Femur (tissue), 1 donor: ENCODE measurements at regions not wholly inside any gene's neighbourhood (a gene's known extent, or its start where the extent isn't known, plus 50 kb on each side); places are given as distances from the start of the nearest gene placed in this dataset.

Experiments used
- DNase-seq: peaks from one replicate; pipeline ENCODE4 v3.0.0-alpha.2; 2017

DNA sequence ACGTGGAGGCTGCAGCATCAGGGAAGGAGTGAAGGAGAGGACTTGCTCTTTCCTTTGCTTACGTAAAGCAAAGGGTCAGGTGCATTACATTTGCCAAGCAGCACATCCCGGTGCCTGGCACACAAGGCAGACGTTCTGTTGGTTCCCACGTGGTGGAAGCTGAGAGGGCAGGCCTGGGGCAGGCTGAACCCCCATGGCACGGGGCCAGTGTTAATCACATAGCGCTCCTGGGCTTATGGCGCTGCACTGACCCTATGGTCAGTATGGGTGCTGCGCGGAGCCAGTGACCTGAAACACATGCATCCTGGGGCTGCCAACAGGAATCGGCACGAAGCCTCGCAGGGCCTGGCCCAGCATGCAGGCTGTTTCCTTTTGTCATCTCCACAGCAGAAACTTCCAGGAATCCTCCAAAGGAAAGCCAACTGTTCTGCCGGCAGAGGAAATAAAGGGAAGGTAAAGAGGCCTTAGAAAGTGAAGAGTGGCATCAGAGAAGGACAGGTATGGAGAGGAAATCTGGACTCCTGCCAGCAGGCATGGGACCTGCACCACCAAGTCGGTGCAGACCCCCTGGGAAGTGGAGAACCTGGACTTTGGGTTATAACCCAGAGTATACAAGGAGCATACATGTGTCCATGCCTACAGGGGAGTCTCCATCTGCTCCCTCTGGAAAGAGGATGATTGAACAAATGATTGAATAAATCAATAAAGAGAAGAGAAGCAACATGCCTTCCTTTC is 560.2 kb downstream of the TCERG1L start:
- DNase-seq = peak; percentile 3

DNA sequence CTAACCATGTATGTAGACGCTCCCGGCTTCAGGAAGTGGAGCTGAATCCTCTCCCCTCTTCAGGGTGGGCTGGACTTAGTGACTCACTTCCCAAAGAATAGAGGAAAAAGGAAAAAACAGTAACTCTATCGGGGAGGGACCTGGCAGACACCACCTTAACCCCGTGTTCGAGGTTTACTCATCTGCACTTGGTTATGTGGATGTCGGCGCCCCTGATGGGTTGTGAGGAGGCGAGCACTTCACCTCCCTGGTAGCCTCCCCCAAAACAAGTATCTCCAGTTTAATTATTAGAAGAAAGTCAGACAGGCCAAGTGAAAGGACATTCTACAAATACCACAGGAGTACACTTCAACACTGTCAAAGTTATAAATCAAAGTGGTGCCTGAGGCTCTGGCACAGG is 559.7 kb downstream of the TCERG1L start:
- DNase-seq = no peak

DNA sequence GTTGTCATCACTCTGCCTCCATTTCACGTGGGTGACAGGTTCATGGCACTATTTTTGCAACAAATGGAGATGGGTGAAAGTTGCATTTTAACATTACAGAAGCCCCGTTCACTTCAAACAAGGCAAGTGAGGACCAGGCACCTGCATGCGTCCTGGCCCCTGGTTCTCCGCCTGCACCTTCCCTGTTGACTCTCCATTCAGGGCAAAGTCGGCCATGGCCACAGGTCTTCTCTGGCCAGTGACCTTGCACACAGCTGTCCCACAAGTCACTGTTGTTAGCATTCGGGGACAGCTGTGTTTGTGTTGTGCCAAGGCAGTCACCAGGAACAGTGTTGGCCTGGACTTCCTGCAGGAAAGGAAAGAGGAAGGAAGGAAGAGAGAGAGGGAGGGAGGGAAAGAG is 554.9 kb downstream of the TCERG1L start:
- no peak for DNase-seq

DNA sequence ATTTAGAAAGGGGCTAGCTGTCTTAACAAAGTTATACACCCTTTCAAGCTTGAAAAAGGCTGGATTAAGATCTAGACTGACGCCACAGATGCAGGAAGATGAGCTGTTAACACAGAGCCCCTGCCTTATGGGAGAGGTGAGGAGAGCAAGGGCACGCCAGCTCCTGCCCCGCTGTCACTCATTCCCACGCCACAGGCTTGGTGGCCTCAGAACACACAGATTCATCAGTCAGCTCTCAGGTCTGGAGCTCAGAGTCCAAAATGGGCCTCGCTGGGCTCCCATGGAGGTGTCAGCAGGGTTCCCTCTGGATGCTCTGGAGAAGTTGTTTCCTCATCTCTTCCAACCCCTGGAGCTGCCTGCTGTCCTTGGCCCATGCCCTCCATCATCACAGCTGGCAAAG is 554.2 kb downstream of the TCERG1L start:
- no peak for DNase-seq

DNA sequence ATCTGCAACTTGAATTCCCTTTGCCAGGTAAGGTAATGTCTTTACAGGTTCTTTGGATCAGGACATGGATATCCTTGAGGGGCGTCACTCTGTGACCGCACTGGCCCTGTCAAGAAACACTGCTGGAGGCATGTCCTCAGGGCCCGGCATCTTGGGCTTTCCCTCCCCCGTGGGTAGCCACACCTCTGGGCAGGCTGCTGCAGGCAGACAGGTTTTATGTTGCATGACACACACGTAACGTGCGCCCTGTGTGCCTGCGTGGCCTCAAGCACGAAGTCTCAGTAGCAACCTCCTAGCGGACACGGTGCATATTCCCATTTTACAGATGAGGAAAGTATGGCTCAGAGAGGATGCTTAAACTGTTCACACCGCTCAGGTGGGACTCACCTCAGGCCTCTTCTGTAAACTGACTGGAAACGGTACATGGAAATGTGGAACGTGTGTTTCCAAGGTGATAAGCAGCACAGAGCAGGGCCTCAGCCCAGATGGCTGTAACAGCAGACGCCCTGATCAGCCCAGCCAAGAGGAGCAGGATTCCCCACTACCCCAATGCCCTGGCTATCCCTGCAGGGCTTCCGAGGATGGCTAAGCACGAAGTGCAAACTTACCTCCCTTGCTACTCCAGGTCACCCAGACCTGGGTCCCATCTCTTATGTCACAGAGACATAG is 553.6 kb downstream of the TCERG1L start:
- no peak for DNase-seq

DNA sequence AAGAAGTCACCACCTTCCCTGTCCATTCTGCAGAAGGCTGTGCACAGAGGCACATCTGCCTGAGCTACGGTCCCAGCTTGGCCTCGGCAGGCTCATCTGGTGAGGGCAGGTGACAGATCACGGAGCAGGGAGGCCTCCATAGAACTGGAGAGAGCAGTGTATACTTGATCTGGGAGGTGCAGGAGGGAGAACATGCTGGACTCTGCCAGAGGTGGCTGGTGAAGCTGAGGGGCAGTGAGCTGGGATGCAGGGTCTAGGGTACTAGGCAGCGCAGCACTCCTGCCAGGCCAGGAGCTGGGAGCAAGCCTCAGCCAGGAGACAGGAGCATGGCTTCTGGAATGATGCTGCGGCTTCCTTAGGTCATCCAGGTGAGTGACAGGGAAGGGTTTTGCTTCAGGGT is 553.0 kb downstream of the TCERG1L start:
- no peak for DNase-seq

DNA sequence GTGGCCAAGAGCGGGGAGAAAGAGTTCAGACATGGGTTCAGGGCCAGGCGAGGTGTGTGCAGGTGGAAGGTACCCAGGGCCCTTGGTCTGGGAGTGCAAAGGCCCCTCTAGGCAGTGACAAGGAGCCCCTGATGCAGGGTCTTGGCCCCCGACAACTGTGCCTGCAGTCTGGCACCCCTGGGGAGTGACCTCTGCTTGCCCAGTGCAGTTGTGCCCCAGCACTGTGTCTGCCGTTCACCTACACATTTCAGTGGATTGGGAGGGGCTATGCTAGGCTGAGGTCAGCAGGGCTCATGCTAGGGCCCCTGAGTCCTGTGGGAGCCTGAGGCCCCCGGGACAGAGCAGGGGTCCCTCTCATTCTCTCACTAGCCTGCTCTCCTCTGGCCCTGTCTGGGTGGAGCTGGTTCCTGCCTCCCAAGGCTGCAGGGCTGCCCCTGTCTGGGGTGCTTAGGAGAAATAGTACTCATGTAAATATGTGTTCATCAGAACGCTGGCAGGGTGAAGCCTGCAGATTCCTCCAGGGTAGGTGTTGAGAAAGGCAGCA is 550.4 kb downstream of the TCERG1L start:
- no peak for DNase-seq

DNA sequence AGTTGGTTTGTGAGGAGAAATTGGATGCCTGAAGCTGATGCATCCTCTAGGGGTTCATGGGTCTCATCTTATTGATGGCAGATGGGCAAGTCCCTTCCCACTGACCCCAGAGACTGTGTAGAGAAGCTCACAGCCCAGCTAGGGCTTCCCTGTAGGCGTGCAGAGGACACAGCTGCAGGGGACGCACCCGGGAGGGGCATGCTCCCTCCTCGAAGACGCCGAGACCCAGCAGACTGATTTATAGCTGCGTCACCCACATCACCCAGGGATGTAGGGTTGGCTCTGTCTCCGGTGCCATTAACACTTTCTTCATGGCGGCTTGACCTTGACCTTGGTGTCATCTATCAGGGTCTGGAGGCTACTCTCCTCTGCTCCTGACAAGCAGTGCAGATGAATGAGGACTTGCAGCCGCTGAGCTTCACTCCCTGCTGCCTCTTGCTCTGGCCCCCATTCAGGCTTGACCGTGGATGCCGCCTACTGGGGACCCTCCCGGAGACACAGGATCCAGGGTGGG is 549.7 kb downstream of the TCERG1L start:
- no peak for DNase-seq

DNA sequence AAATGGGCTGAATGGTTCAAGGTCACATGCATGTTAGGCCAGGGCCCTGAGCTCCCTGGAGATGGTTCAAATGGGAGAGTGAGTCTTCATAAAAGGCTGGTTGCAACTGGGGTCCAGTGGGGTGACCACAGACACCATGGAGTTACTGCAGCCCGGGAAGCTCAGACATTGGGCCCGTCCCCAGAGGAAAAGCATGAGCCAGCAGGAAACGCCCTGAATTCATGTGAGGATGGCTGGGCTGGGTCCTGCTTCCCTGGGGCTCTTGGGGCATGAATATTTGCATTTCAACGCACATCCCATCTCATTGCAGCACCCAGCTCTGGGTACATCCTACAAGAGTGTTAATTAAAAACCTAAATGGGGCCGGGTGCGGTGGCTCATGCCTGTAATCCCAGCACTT is 549.0 kb downstream of the TCERG1L start:
- no peak for DNase-seq

DNA sequence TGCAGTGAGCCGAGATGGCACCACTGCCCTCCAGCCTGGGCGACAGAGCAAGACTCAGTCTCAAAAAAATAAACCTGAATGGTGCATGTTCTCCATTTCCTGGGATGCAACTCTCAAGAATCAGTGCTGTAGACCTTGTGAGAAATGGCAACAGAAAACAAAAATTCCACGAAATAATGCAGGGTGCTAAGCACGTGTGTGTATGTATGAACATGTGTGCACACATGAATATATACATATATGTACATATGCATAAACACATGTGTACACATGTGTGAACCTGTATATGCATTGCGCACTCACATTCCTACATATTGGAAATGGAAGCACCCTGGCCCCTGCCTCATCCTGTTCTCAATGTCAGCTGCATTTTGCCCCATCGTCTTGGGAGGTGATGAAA is 548.5 kb downstream of the TCERG1L start:
- DNase-seq = no peak

DNA sequence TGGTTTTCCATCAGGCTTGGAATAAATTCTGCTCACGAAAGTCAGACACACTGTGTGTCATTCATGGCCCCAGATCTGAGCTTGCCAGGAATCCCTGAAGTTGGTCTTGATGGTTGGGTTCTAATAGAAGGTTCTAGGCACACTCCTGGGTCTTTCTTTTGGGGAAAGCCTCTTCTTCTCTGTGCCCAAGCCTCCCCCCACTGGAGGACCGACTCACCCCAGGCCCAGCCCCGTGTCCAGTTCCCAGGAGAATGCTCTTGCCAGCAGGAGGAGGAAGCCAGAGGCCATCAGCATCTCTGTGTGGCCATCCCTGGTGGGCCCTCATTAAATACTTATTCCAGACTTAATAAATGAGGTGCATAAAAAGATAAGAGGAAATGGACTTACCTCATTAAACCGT is 548.0 kb downstream of the TCERG1L start:
- DNase-seq = no peak

DNA sequence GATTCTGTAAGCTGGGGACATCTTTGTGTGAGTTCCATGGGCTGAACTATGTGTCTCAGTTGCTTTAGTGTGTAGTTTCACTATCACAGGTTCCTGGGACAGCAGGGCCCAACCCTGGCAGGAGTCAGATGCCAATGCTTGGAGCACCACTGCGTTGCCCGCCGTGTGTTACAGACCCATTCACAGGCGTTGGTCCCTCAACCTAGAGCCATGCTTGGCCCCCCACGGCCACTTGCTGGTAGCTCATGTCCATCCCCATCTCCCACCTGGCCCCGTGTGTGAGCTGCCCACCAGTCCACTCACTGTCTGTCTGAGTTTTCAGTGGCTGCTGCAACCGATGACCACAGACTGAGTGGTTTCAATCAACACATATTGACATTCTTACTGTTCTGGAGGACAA is 546.9 kb downstream of the TCERG1L start:
- DNase-seq = no peak

DNA sequence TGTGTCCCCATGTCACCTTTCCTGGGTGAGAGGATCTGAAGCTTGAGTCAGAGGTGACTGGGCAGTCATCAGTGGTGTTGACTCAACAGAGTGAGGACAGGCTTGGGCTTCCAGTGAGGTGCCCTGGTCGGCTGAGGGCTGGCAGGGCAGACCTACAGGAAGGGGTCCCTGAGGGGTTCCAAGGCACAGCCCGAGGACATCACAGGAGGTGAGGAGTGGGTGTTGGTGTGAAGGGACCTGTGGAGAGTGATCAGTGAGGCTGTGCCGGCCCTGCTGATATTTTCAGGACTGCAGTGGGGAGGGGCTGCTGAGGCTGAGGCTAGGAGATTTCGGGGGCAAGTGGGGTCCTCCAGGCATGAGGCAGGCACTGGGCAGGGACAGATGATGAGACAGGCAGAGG is 545.5 kb downstream of the TCERG1L start:
- no peak for DNase-seq

DNA sequence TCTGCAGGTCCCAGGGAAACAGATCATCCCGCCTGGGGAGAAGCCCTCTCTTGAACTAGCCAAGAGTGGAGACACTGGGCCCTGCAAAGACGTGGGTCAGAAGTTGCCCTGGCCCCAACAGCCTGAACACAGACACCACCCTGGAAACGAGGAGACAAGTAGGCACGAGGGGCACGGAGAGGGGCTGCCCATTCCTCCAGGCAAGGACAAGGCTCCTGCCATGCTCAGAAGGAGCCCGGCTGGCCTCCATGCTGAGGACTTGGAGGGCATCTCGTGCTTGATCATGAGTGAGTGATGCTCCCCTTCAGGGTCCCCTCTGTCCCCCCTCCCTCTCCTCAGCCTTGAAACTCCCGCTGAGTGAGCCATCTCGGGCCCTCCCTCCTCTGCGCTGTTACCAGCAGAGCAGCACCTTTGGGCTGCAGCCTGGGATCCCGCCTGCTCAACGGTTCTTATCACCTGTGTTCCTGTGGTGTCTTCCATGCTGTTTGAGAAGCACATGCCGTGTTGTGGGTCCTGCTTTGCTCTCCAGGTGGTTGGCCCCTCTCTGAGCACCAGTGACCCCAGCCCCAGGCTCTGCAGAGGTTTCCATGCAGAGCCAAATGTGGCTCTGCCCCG is 544.3 kb downstream of the TCERG1L start:
- DNase-seq = no peak

DNA sequence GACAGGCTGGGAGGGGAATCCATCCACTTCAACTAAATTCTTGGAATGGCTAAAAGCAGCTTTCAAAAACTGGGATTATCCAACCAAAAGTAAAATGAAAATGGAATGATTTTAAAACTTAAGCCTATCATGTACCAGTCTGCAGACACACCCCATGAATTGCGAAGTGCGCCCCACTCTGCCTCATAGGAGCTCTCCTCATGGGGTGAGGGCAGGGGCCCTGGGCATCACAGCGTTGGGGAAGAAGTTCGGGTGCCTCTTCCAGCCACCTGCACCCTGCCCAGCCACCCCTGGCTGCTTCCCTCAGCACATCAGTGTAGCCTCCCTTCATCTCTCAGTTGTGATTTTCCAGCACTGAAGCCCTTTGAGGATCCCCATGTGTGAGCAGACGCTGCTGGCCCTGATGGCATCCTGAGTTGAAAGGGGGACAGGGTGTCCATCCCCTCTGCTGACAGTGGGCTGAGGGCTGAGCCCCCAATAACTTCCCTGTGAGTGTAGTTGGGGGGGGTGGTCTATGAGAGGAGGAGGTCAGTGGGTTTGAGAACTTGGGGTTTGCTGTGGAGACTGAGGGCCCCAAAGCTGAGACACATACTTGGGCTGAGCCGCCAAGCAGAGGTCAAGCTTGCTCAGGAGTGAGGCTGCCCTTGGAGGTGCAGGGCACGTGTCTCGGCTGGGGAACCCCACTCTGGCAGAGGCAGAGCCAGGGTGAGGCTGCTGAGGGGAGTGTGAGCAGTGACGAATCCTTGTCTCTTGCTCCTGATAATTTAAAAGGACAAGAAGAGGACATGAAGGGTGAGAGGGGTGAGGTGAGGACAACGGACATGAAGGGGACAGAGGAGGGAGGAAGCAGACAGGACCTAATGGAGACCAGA is 542.1 kb downstream of the TCERG1L start:
- no peak for DNase-seq

DNA sequence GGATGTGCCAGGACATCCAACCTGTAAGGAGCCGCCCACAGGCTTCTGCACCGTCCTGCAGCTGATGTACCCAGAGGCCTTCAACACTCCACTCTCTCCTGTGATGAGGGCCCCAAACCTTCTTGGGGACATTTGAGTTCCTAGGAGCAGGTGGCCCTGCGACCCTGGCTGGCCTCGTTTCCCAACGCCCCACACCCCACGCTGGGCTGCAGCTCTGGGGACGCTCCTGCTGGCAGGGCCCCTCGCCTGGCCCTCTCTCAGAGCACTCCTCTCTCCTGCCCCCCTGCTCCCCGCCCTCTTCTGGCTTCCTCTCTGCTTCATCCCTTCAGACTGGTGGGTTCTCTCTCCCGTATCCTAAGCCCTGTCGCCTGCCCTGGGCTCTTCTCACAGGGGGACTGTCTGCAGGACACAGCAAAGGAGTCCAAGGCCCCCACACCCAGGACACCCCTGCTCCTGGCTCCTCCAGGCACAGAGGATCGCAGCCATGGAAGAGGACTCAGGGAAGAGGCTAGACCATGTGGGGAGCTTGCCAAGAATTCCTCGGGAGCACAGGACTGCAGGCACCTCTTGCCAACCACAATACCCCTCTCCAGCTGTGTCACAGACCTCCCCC is 541.4 kb downstream of the TCERG1L start:
- DNase-seq = no peak

DNA sequence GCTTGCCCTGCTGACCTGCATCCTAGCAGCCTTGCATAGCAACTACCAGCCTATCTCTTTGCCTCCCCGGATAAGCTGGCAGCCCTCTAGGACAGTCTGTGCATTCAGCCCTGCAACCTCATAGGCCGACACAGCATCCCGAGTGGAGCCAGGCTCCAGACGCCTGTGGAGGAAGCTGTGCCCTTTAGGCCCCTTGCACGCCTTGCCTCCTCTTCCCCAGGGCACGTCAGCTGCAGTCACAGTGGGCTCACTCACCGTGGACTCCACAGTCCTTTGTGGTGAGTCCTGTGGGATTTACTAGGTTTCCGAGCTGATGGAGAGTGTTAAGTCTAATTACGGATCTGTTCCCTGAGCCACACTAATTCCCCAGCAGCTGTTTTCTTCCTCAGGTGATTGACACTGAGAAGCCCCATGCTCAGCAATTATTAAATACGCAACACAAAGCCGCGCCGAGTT is 540.0 kb downstream of the TCERG1L start:
- no peak for DNase-seq

DNA sequence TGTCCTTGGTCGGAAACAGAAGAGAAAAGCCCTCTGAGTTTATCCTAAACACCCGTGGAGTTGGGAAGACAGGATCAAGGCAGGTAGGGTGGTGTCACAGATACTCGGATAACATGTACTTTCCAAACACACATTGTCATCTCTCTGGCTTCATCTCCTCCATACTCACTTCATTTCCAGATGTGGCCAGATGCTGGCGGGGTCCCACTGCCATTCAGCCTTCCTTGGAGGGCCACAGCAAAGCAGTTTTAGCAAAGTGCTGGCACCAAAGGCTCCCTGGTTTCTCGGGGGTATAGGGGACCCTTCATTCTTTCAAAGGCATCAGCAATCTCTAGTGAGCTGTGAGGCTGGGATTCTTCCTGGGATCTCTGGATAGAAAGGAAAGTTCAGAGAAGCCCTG is 539.5 kb downstream of the TCERG1L start:
- DNase-seq = no peak

DNA sequence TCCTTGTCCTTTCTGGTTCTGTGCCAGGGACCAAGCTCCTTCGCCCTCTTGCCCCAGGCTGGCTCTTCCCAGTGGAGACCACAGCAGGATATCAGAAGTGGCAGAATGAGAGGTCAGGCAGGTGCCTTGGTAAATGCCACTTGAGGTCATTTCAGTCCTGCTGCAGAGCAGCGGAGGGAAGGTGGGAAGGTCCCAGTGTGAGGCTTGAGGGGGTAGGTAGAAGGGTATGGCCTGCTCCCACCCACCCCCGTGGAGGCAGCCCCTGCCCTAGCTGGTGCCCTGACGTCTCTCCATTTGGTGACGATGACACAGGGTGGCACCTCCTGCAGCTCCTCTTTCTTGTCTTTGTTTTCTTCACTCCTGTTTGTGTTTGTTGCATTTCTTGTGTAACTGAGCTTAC is 538.8 kb downstream of the TCERG1L start:
- DNase-seq = no peak

DNA sequence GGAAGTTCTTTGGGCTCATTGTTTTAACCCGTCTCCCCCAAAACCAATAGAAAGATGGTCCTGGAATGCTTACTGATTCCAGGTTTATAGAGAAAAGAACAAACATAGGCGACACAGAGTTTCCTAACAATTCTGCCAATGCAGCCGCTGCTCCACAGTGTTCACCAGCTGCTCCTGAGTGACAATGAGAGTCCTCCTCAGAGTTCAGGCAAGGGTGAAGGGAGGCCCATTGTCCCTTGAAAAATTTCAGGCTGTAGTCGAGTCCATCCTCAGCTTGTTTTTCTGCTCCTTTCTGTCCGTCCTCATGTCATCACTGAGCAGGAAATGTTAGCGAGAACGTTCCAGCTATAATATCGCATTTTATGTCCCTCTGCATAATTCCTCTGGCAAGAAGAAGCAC is 537.6 kb downstream of the TCERG1L start:
- no peak for DNase-seq

DNA sequence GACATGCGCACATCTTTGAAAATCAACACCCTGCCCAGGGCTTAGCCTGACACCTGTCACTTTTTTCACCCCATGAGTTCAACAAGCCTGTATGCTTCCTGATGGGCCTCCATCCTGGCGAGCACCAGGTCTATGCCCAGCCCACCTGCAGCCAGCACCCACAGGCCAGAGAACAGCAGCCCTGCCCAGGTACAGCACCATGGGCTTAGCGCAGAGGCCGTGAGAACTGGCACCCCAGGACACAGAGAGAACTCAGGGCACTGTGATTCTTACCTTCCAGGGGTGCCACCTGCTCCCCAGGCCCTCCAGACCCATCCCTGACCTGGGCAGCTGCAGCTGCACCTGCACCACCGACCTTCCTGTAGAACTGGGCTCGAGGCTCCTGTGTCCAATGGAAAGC is 536.6 kb downstream of the TCERG1L start:
- no peak for DNase-seq

DNA sequence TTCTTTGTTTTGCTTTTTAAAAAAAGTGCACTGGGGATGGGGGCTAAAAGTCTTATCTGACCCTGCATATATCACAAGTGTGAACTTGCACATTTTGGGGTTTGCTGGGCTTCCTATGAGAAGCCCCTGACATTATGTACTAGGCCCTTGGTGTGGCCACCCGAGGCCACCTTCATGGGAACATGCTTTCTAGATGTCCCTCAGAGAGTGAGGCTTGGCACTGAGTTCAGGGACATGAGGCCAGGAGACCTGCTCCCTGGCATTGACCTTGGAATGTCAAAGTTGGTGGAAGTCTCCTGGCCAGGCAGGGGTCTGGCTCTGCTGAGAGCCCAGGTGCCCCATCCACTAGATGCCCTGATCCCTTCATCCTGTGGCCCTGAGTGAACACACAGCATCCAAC is 536.2 kb downstream of the TCERG1L start:
- no peak for DNase-seq
